Femur (tissue), 1 donor: ENCODE measurements at regions not wholly inside any gene's neighbourhood (a gene's known extent, or its start where the extent isn't known, plus 50 kb on each side); places are given as distances from the start of the nearest gene placed in this dataset.
A peak's percentile ranks its signal among the peaks of the same experiment; 100 is the strongest.

Source experiments
- DNase-seq: peaks from one replicate; pipeline ENCODE4 v3.0.0-alpha.2; 2017

DNA sequence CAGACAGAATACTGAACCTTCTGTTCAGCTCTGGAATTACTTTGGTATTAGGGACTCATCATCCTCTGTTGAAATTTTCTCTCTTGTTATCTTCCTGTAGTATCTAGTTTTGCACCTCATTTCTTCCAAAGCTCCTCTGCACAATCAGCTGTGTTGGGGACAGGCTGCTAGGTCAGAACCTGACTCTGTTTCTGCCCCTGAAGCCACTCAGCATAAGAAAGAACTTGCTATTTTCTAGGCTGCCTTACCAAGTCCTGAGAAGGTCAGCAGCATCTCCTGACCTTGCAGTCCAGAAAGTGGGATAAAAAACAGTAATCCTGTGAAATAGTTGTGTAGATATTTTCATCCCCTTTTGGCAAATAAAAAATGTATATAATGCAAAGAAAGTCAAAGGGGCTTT is 862.6 kb downstream of the SORCS3 start:
- no peak for DNase-seq

DNA sequence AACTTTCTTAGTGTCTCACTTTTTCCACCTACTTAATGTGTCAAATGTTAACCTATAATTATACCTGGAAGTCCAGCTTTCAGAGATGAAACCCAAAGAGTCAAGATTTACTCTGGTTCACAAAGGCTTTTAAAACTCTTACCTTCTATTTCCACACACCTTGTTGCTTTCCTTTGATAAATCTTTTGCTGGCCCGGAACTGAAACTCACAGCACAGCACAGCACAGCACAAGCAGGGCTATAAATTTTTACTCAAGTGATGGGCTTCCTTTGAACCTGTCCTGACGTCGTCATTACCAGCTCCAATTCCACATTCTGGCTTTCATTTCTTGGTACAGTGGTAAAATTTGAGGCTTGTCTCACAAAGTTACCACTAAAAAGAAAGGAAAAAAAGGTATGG is 861.0 kb downstream of the SORCS3 start:
- DNase-seq, result no peak

DNA sequence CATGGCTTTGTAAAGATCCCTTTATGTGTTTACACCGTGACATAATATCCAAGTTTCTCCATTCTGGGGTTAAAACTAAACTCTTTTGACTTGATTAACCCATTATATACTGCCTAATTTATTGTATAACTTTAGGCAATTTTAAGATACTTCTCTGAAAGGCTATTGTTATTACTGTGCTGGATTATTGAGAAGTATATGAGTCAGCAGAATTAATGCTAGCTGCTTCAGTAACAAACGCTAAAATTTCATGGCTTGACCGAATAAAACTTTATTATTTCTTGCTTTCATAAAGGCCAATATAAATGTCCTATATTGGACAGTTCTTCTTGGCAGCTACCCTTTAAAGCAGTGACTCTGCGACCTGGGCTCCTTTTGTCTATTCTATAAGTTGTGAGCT is 853.9 kb downstream of the SORCS3 start:
- no peak for DNase-seq

DNA sequence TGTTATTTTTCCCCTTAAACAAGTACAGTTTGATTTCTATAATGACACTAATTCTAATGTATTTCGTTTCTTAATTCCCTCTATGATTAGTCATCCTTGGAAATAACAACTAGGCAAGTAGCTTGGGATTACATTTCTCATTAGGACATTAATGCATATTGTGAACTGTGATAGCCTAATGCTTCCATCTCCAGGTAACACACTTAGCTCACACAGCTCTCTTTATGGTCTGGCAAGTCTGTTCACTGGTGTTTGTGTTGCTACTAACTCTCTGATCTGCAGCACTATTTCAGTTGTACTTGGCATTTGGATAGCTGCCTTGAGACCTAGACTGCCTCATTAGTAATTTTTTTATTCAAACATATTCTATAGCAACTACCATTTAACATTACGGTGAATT is 853.2 kb downstream of the SORCS3 start:
- DNase-seq, result no peak

DNA sequence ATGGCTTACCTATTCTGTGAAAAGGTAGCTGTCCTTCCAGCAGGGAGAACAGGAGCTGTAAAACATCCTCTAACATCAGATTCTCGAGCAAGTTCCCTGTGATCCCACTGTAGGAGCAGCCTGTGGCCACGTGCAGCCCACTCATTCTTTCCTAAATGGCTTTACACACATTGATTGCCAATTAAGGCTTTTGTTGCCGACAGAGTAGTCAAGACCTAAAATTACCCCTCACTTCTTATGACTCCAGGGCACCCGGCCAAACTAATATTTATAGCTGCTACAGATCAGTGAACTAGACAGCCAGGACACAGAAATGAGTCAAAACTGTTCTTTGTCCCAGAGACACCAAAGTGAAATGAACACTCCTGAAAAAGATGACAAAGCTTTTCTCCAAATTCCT is 832.1 kb downstream of the SORCS3 start:
- DNase-seq, result no peak

DNA sequence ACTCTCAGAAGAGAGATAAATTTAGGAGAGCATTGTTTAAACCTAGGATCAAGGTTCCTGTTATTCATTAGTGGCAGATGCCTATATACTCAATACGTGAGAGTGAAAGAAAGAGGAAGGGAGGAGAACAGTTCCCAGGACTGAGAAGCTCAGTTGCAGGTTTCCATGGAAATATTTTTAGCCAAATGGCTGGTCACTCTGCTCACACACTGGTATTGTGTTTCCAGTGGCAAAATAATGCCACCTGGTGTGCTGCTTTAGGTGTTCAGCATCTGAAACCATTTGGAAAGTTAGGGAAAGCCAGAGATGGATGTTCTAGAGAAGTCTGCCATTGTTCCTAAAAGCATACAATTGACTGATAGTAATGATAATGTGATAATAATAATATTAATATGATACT is 827.7 kb downstream of the SORCS3 start:
- DNase-seq, result no peak

DNA sequence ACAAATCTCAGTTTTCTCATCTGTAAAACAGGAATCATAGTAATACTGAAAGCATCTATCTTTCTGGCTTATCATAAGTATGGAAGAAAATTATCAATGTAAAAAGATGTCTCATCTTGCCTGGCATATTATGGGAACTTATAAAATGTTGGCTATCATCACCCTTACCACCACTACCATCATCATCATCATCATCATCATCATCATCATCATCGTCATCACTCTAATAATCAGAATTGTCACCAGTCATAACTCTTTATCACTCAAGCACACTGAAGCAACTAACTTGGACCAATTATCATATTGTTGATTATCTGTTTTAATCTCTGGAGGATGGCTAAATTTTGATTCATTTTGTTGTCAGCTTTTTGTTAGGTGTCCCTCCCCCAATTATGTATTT is 825.4 kb downstream of the SORCS3 start:
- no peak for DNase-seq

DNA sequence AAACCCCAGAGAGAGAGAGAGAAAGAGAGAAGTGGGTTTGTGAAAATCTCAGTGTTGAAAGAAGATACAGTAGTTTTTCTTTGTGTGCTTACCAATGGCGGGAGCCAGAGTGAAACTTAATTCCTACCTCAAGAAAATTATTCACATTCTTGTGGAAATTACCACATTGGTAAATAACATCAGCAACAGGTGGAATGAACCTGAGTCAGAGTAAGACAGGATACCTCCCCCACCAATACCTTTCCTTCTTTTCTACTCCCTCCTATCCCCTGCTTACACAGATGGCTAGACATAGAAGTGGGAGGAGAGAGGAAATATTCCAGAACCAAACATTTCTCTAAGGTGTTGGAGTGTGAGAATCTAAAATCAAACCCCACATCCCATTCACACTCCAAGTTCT is 793.9 kb downstream of the SORCS3 start:
- DNase-seq, result no peak

DNA sequence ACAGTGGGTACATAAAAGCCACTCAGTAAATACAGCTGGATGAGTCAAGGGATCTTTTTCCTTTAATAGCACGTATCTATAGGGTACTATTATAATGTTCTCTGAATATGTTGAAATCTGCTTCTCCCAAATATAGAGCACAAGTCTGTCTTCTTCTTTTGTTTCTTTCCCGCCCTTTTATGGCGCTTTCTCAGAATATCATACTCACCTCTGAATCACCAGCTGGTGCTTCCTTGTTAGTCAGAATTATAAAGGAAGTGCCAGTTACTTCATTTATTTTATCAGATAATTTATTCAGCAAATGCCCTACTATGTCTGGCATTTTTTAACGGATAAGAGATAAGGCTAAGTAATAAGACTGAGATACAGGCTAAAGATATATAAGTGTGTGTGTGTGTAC is 772.9 kb downstream of the SORCS3 start:
- no peak for DNase-seq

DNA sequence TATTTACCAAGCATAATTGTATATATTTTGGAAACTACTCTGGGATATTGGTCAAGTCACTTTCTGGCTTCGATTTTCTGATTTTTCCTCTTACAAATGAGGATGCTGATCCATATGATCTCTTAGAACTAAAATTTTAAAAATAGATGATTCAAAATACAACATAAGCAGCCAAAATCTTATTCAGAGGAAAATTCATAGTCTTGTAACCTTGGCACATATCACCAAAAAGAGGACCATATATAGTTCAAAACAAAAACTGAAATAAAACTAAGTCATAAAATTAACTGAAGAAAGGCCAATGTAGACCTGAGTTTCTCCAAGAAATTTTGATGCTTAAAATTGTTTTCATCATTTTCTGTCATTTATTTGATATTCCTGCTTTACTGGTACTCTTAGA is 768.3 kb downstream of the SORCS3 start:
- no peak for DNase-seq

DNA sequence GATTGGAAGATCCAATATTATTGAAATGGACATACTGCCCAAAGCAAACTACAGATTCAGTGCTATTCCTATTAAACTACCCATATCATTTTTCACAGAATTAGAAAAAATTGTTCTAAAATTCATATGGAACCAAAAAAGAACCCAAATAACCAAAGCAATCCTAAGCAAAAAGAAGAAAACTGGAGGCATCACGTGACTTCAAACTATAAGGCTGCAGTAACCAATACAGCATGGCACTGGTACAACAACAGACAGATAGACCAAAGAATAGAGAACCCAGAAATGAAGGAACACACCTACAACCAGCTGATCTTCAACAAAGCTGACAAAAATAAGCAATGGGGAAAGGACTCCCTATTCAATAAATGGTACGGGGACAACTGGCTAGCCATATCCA is 765.4 kb downstream of the SORCS3 start:
- DNase-seq, result no peak

DNA sequence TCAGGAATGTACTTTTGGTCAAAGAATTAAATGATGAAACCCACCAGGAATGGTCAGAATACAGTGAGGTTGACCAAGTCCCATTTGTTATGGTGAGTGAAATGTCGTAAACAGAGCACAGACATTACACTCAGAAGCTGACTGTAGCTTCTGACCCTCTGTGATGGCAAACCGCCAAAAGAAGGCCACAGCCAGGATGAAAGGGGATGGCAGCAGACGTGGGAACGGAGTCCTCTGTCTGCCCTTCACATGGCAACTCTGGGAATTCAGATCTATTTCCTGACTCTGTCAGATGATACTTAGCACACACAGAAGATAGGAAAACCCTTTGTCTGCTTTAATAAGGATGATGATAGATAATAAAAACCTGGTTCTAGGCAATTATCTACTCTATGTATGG is 757.1 kb downstream of the SORCS3 start:
- peak; percentile 40 for DNase-seq

DNA sequence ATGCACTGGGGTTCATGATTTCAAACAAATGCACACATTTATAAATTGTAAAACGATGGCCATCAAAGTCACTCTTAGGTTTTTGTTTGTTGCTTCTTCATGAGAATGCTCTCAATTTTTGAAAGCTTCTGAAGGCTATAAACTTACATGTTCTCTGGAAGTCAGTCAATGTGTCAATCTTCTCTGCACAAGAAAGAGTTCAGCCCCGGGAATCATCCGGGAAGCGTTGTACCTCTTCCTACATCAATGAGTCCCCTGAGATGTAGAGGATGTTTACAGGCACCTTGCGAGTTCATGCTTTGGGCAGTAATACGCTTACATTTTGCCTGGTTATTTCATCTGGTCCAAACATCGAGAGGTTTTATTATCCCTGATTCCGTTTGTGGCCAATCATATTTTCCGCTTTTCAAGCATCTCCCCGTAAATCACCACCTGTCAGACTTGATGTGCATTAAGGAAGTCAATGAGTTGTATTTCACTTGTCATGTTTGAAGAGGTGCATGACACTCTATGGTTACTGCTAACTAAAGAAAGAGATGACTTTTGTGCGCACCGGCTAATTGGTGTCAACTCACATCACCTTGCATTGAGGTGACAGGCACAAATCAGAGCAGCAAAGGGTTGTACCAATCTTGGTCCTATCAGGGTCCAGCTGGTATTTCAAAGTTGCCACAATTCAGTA is 750.7 kb downstream of the SORCS3 start:
- DNase-seq, result no peak

DNA sequence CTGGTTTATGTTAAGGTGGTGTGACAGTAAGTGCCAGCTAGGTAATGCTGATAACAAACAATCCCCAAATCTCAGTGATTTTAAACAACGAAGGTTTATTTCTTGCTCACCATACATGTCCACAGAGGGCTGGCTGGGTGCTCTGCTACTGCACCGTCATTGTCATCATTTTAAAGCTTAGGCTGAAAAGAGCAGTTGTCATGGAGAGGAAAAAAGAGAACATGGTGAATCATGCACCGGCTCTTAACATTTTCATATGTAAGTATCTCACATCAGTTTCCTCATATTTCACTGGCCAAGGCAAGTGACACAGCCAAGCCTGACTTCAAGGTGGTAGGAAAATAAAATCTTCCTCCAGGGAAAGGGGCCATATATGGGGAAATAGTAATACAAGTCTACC is 746.9 kb downstream of the SORCS3 start:
- DNase-seq, result no peak

DNA sequence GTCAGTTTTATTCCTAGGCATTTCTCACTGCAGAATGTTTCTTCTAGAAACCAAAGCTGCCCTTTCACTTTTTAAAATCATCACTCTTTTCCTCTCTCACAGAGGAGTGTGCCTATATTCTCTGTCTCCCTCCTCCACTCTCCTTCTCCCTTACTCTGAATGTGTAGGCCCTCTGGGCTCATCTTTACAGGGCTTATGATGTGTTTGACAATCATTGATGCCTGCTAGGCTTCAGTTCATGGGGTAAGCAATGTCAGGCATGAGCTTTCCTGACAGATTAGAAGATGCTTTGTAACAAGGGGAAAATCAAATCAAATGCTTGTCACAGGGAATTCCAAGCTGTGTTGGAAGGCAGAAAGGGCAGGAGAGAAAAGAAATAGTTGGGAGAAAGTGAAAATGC is 742.9 kb downstream of the SORCS3 start:
- no peak for DNase-seq

DNA sequence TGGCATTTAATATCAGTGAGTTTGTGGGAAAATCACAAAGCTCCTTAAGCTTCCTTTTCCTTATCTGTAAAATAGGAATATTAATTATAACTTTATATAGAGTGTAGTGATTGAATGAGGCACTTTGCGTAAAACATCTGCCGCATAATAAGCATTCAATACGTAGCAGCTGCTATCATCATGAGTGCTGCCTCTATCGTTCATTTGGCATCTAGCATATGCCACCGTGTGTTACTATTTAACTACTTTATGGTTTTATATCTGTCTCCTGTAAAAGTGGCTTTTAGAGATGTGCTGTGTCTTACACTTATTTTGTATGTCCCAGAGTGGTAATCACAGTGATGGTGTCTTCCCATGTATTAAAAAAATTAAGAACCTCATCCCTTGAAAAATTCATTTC is 729.6 kb downstream of the SORCS3 start:
- no peak for DNase-seq

DNA sequence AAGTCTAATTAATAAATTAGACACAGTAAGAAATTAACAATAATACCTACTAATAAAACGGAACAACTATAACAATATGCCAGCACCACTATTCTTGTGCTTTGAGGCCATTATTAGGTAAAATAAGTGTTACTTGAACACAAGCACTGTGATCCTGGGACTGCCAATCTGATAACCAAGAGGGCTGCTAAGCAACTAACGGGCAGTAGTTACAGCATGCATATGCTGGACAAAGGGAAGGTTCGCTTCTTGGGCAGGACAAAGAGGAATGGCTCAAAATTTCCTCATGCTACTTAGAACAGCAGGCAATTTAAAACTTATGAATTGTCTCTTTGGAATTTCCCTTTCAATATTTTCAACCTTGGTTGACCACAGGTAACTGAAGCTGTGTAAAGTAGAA is 718.6 kb downstream of the SORCS3 start:
- no peak for DNase-seq

DNA sequence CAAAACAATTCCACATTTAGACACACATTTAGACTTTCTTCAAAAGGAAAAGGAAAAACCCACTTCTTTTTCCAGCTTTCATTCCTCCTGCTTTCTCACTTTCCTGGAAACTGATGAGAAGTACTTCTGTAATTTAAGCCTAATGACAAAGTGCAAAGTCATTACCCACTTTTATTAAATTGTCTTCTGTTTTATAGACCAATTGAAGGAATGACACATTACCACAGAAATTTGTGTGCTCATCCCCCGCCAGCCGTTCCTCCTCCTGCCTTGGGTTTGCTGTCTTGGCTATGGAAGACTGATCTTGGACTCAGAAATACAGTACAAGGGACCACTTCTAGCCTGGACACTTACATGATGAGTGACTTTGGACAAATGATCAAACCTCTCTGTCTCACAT is 717.8 kb downstream of the SORCS3 start:
- DNase-seq, result no peak

DNA sequence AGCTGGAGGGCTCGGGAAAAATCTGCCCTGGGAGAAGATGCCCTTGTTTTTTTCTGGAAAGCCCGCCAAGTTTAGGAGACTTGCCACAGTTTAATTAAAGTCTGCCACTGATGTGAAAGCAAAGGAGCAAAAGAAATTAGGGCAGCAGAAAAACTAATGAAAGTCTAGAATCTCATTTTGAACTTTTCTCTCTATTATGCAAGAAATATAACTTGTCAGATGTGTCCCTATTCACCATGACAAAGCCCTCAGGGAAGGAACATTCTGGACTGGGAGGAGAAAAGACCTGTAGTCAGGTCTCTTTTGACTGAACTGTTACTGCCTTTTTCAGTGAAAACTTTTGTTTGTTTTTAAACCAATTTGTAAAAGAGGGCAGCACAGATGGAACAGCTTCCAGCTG is 715.5 kb downstream of the SORCS3 start:
- DNase-seq, result no peak

DNA sequence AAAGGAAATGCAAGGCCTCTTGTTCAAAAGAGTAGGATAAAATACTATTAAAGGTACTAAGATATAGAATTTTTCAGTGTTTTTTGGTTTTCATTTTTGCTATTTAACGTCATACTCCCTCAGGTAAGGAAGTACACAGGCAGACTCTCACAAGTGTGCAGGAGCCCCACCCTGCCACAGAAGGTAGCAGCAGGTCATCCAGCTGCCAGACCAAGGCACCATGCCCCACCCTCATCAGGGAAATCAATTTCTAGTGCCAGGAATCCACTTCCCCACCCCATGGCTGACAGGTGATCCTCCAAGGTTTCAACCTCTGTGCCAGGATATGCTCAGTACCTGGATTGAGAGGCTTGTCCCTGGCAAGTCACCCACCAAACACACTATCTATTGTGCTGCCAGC is 712.9 kb downstream of the SORCS3 start:
- DNase-seq, result no peak

DNA sequence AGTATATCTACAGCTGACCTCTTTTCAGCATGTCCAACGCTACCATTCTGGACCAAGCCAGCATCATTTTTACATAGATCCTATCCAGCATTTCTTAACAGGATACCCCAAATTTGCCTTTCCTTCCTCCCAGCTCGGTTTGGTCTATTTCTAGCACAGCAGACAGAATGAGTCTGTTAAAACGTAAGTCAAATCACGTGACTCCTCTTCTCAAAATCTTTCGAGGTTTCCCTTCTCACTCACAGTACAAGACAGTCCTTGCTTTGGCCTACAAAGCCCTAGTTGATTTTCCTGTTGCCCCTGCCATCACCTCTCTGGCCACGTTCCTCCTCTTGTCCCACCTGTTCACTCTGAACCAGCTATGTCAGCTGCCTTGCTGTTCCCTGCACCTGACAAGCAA is 711.7 kb downstream of the SORCS3 start:
- no peak for DNase-seq

DNA sequence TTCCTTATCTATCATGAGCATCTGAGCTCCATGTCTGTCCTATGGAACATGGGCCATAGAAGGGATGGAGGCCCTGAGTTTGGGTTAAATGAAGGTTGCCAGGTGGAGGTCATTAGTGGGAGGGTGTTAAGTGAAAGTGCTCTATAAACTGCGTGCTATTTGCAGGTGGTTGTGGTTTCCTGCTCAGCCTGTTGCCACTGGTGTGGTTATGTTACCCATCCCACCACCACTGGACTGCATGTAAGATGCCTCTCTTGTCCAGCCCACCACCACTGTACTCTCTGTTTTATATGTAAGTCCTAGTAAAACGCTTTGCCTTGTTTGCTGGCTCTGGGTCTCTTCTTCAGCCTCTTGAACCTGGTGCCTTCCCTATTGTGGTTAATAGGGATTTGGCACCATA is 711.2 kb downstream of the SORCS3 start:
- no peak for DNase-seq

DNA sequence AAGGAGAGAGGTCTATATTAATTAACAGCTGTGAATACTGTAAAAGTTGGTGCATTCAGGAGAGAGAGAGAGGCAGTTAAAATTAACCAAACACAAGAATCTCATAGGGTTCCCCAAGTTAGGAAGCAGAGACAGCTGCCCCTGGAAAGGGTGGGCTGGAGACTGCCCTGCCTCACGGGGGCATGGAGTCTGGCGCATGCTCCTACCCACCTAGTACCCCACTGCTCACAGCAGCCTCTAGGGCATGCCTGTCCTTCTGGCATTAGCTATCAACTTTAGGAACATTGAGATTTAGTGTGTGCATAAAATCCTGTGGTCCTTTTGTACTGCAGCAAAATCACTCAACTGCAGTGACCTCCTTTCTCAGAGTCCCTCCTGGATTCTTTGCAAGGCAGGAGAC is 710.1 kb downstream of the SORCS3 start:
- DNase-seq, result no peak

DNA sequence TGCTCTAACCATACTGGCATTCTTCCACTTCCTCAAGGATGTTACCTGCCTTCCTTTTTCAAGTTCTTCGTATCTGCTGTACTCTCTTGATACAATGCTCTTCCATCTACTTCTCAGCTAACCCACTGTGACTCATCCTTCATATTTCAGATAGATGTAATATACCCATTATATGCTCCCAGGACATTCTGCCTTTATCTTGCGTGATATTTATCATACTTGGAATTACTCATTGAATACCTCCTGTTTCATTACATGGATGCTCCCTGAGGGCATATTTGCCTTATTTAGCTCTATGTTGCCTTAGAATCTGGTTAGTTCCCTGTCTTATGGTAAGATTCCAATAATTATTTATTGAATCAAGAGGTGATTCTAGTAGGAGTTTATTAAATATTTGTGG is 706.4 kb downstream of the SORCS3 start:
- no peak for DNase-seq

DNA sequence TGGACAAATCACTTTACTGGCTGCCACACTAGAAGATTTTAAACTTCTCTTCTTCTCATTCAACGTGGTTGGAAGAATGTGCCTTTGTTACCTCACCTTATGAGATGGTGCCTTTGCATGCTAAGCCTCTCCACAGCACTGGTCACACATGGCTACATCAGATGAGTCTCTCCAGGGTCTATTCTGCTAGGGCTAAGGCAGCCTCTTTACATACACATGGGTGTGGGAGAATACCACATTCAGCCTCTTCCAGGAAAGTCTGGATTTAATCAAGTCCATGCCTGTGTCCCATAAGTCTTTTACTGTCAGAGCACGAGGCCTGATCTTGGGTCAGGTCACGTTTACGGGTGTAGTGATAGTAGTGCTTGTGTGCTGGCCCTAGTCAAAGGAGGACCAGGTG is 701.5 kb downstream of the SORCS3 start:
- DNase-seq, result no peak

DNA sequence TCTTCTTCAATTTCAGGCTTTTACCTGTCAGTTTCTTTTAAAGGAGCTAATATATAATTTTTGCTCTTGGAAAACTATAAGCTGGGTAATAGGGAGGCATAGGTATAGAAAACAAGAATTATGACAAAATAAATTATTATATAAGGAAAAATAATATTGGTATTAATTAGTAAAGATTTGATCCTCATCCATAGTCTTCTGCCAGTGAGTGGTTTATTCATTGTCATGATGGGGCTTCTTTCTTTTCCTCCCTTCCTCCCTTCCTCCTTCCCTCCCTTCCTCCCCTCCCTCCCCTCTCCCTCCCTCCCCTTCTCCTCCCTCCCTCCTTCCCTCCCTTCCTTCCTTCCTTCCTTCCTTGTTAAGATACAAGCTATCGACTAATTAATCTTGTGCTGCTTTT is 698.6 kb downstream of the SORCS3 start:
- DNase-seq, result no peak
